ENCODE measurements at regions not wholly inside any gene's neighbourhood (a gene's known extent, or its start where the extent isn't known, plus 50 kb on each side); places are given as distances from the start of the nearest gene placed in this dataset.

DNA sequence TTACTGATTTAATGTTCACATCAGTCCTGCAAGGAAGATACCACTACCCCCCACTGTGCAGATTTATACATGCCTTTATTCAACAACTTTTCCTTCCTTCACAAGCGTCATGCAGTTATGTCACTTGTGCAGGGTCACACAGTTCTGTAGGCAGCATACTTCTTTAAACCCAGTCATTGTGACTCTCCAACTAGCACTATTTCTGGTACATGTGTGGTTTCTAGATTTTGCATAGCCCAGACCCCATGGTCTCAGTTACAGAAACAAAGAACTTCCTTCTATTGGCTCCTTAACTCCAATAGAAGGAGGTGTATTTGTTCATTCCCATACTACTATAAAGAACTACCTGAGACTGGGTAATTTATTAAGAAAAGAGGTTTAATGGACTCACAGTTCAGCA, 333.1 kb downstream of the ZNF516 start:
- Histone ChIP-seq H3K4me2 (ENCODE audit: low read depth, low read length, poor library complexity, severe bottlenecking) (no peak overlapping the region), H3K27me3 (ENCODE audit: low read length) (no peaks in the 10 kb centered on the region)

GRCh38 chr18:76153691-76154090, 341.4 kb downstream of the ZNF516 start:
- no peak overlapping the region for H2AFZ ChIP-seq (ENCODE audit: low read depth, low read length, severe bottlenecking)

More for the DNA sequence above, 333.1 kb downstream of the ZNF516 start:
- H3K79me2 ChIP-seq (ENCODE audit: insufficient read depth, low read length): no peaks in the 10 kb centered on the region
- no peaks in the 10 kb centered on the region for H3F3A ChIP-seq (ENCODE audit: insufficient read depth)
- H3K4me3 ChIP-seq (ENCODE audit: insufficient read depth, low read length, poor library complexity, severe bottlenecking): no peak overlapping the region
- no peak overlapping the region for H3K9ac ChIP-seq (ENCODE audit: low read length)
- H3K27ac ChIP-seq (ENCODE audit: low read depth, low read length): no peak overlapping the region
- no peaks in the 10 kb centered on the region for H4K20me1 ChIP-seq (ENCODE audit: low read depth, low read length)
- H3K9me3 ChIP-seq (ENCODE audit: insufficient read depth, low read length): no peaks in the 10 kb centered on the region
- H3K36me3 ChIP-seq (ENCODE audit: low read length): no peaks in the 10 kb centered on the region
- no peak for TF ChIP-seq CTCF (IDR thresholded peaks at IDR 0.05; ENCODE audit: insufficient read depth, low read length, poor library complexity, severe bottlenecking)
- H3K9me2 ChIP-seq (replicated peaks; ENCODE audit: insufficient read depth, low read length): no peaks in the 10 kb centered on the region
- no peak overlapping the region for H2AFZ ChIP-seq (ENCODE audit: low read depth, low read length, severe bottlenecking)

GRCh38 chr18:76149734-76150133, 345.3 kb downstream of the ZNF516 start:
- H3K9me2 ChIP-seq (replicated peaks; ENCODE audit: insufficient read depth, low read length): no peaks in the 10 kb centered on the region
- no peaks in the 10 kb centered on the region for H3K79me2 ChIP-seq (ENCODE audit: insufficient read depth, low read length)
- H3K36me3 ChIP-seq (ENCODE audit: low read length): no peaks in the 10 kb centered on the region
- no peak overlapping the region for H2AFZ ChIP-seq (ENCODE audit: low read depth, low read length, severe bottlenecking)
- H3K27ac ChIP-seq (ENCODE audit: low read depth, low read length): no peak overlapping the region
- no peaks in the 10 kb centered on the region for H3K9me3 ChIP-seq (ENCODE audit: insufficient read depth, low read length)
- no peaks in the 10 kb centered on the region for H3K27me3 ChIP-seq (ENCODE audit: low read length)
- no peak overlapping the region for H3K9ac ChIP-seq (ENCODE audit: low read length)
- no peaks in the 10 kb centered on the region for H3F3A ChIP-seq (ENCODE audit: insufficient read depth)
- no peak overlapping the region for H3K4me2 ChIP-seq (ENCODE audit: low read depth, low read length, poor library complexity, severe bottlenecking)
- no peak overlapping the region for H3K4me3 ChIP-seq (ENCODE audit: insufficient read depth, low read length, poor library complexity, severe bottlenecking)
- H4K20me1 ChIP-seq (ENCODE audit: low read depth, low read length): no peaks in the 10 kb centered on the region
- TF ChIP-seq EZH2phosphoT487 (conservative IDR thresholded peaks at IDR 0.05; ENCODE audit: low read length) (no peak), CTCF (IDR thresholded peaks at IDR 0.05; ENCODE audit: insufficient read depth, low read length, poor library complexity, severe bottlenecking) (no peak)

More at GRCh38 chr18:76153691-76154090, 341.4 kb downstream of the ZNF516 start:
- Histone ChIP-seq H3K9me2 (replicated peaks; ENCODE audit: insufficient read depth, low read length) (no peaks in the 10 kb centered on the region), H3K36me3 (ENCODE audit: low read length) (no peaks in the 10 kb centered on the region), H3K79me2 (ENCODE audit: insufficient read depth, low read length) (no peaks in the 10 kb centered on the region), H4K20me1 (ENCODE audit: low read depth, low read length) (no peaks in the 10 kb centered on the region), H3K27me3 (ENCODE audit: low read length) (no peaks in the 10 kb centered on the region), H3K9ac (ENCODE audit: low read length) (no peak overlapping the region), H3K4me2 (ENCODE audit: low read depth, low read length, poor library complexity, severe bottlenecking) (no peak overlapping the region), H3K9me3 (ENCODE audit: insufficient read depth, low read length) (no peaks in the 10 kb centered on the region), H3K27ac (ENCODE audit: low read depth, low read length) (no peak overlapping the region), H3K4me3 (ENCODE audit: insufficient read depth, low read length, poor library complexity, severe bottlenecking) (no peak overlapping the region), H3F3A (ENCODE audit: insufficient read depth) (no peaks in the 10 kb centered on the region)
- TF ChIP-seq CTCF (IDR thresholded peaks at IDR 0.05; ENCODE audit: insufficient read depth, low read length, poor library complexity, severe bottlenecking): no peak
- TF ChIP-seq EZH2phosphoT487 (conservative IDR thresholded peaks at IDR 0.05; ENCODE audit: low read length): no peak
